K562 (cell line): ENCODE measurements at regions not wholly inside any gene's neighbourhood (a gene's known extent, or its start where the extent isn't known, plus 50 kb on each side); places are given as distances from the start of the nearest gene placed in this dataset.
"Not testable (repeated sequence)": the region's sequence is repeated elsewhere in the genome, so short reads cannot be mapped to it uniquely, and the experiment has no call there.

Experiments
- ATAC-seq: fragments of 200-7000 bp; cut with Tn5 transposase; 3 replicates; pipeline ENCODE4 v1.9.1; 2020; ENCODE audit warnings: moderate library complexity
- BruUV-seq: library from RNA; stranded (reverse); fragments of 400-500 nt; replicated peaks from 2 replicates; lab custom pipeline; 2021; lab: Mats Ljungman, UMichigan
- CTCF ChIA-PET: fragments of 300-600 bp; formaldehyde crosslinking; extraction: SDS; loops from one replicate; lab custom pipeline; 2021; ENCODE audit warnings: low intra/inter-chr PET ratio; lab: Yijun Ruan, JAX
- POLR2A ChIA-PET: fragments of 300-600, 350-650 bp; sonication (Branson Sonifier 250); formaldehyde crosslinking; extraction: SDS; loops from one replicate; lab custom pipeline; 2021; ENCODE audit warnings: antibody characterized with exemption, inconsistent platforms; lab: Yijun Ruan, JAX
- DNase-seq, 4 experiments: peaks; one replicate each; pipeline versions ENCODE4 v3.0.0 to v3.0.0-alpha.2; 2011 to 2018; ENCODE audit warnings: low spot score in 3 of 4, mixed read lengths in 3 of 4; ENCODE audit errors: extremely low read depth in 1 of 4
- FAIRE-seq: peaks from 2 replicates; lab custom pipeline; 2011; peaks lifted over from hg19 to GRCh38; lab: Jason Lieb, UNC
- H2AFZ ChIP-seq: 2 replicates; pipeline ENCODE4 v1.6.0; 2011; ENCODE audit warnings: low read depth, low read length, control low read depth, inconsistent platforms
- H3K27ac ChIP-seq: fragments of 200-600 bp; 3 replicates; pipeline ENCODE4 v1.8.0; 2011; ENCODE audit warnings: low read depth, mild to moderate bottlenecking, control low read depth, inconsistent platforms, low read length, moderate library complexity, mixed read lengths; ENCODE audit errors: extremely low read depth
- H3K27me3 ChIP-seq, 2 experiments: fragments of 300-600 bp in 1 of 2; 2 replicates in 1 of 2; 3 replicates in 1 of 2; pipeline versions ENCODE4 v1.6.0 to v1.8.0; 2011; ENCODE audit warnings: inconsistent platforms in 2 of 2, low read length in 2 of 2, mild to moderate bottlenecking in 1 of 2, mixed read lengths in 1 of 2, moderate library complexity in 1 of 2; ENCODE audit not compliant: control insufficient read depth in 2 of 2, insufficient read depth in 2 of 2
- H3K36me3 ChIP-seq: fragments of 300-600 bp; 3 replicates; pipeline ENCODE4 v1.8.0; 2011; ENCODE audit warnings: mild to moderate bottlenecking, low read length, inconsistent platforms; ENCODE audit not compliant: control insufficient read depth, insufficient read depth
- H3K4me1 ChIP-seq, 2 experiments: fragments of 200-600 bp in 1 of 2; replicated peaks in 1 of 2; 2 replicates in 1 of 2; 3 replicates in 1 of 2; pipeline versions ENCODE4 v1.5.1 to v1.8.0; 2011; ENCODE audit warnings: inconsistent platforms in 2 of 2, low read length in 2 of 2, mild to moderate bottlenecking in 1 of 2, mixed read lengths in 1 of 2, moderate library complexity in 1 of 2; ENCODE audit not compliant: control insufficient read depth in 2 of 2, insufficient read depth in 2 of 2
- H3K4me2 ChIP-seq: 2 replicates; pipeline ENCODE4 v1.6.1; 2011; ENCODE audit warnings: low read length, control low read depth, inconsistent platforms, mixed read lengths; ENCODE audit not compliant: insufficient read depth
- H3K4me3 ChIP-seq: fragments of 200-600 bp; sonication (generic), shearing (Covaris generic); 2 replicates; pipeline ENCODE4 v1.5.1; 2016; ENCODE audit warnings: control low read depth, inconsistent platforms
- H3K79me2 ChIP-seq: fragments of 200-600 bp; 3 replicates; pipeline ENCODE4 v1.8.0; 2011; ENCODE audit warnings: low read length, inconsistent platforms; ENCODE audit not compliant: control insufficient read depth, insufficient read depth
- H3K9ac ChIP-seq, 2 experiments: 2 replicates each; pipeline versions ENCODE4 v1.6.0 to v1.6.1; 2011; ENCODE audit warnings: low read depth in 2 of 2, low read length in 2 of 2, control low read depth in 1 of 2, inconsistent platforms in 1 of 2, mild to moderate bottlenecking in 1 of 2, mixed read lengths in 1 of 2; ENCODE audit not compliant: insufficient read depth in 1 of 2
- H3K9me1 ChIP-seq: one replicate; pipeline ENCODE4 v1.6.0; 2011; ENCODE audit warnings: inconsistent platforms, mild to moderate bottlenecking, low read length, moderate library complexity; ENCODE audit not compliant: control insufficient read depth, insufficient read depth
- H3K9me3 ChIP-seq: replicated peaks from 2 replicates; pipeline ENCODE4 v1.5.1; 2011; ENCODE audit warnings: low read depth, low read length, inconsistent platforms; ENCODE audit not compliant: control insufficient read depth, insufficient read depth
- H4K20me1 ChIP-seq: replicated peaks from 2 replicates; pipeline ENCODE4 v1.6.1; 2011; ENCODE audit warnings: low read length, inconsistent platforms, mixed read lengths; ENCODE audit not compliant: control insufficient read depth, insufficient read depth
- HDAC2 ChIP-seq: fragments of 450-650 bp; IDR thresholded peaks from 2 replicates; pipeline ENCODE4 v1.6.1; 2016; ENCODE audit warnings: mild to moderate bottlenecking
- JUND ChIP-seq, 2 experiments: IDR thresholded peaks; 2 replicates in 1 of 2; 3 replicates in 1 of 2; pipeline ENCODE4 v1.6.1; 2011; ENCODE audit warnings: borderline replicate concordance in 2 of 2, low read depth in 2 of 2, low read length in 2 of 2, improper control_type of control experiment in 1 of 2, missing biosample characterization in 1 of 2, missing genetic modification characterization in 1 of 2, missing genetic modification reagents in 1 of 2
- MAFG ChIP-seq: fragments of 450-650 bp; conservative IDR thresholded peaks from 2 replicates; pipeline ENCODE4 v1.6.1; 2016; ENCODE audit warnings: missing genetic modification characterization, missing compliant biosample characterization
- NFYB ChIP-seq: IDR thresholded peaks from 2 replicates; pipeline ENCODE4 v1.6.1; 2011; ENCODE audit warnings: mild to moderate bottlenecking, moderate library complexity; ENCODE audit not compliant: insufficient read length; ENCODE audit errors: extremely low read depth
- PYGO2 ChIP-seq: fragments of 450-650 bp; IDR thresholded peaks from 2 replicates; pipeline ENCODE4 v1.6.1; 2016; ENCODE audit warnings: mild to moderate bottlenecking, missing genetic modification characterization, moderate library complexity, missing compliant biosample characterization
- RAD51 ChIP-seq: fragments of 450-650 bp; IDR thresholded peaks from 2 replicates; pipeline ENCODE4 v1.7.1; 2016; ENCODE audit warnings: low read depth, mild to moderate bottlenecking, borderline replicate concordance
- RUNX1 ChIP-seq: sonication (generic); IDR thresholded peaks from 2 replicates; pipeline ENCODE4 v1.6.1; 2016; ENCODE audit warnings: antibody characterized with exemption, low read depth
- ZBTB8A ChIP-seq: fragments of 450-650 bp; IDR thresholded peaks from 2 replicates; pipeline ENCODE4 v1.6.1; 2018; ENCODE audit warnings: mild to moderate bottlenecking, moderate library complexity; ENCODE audit not compliant: partially characterized antibody
- ZNF140 ChIP-seq: fragments of 250-450 bp; sonication (Bioruptor Pico); IDR thresholded peaks from 2 replicates; pipeline ENCODE4 v1.8.0; 2021; ENCODE audit warnings: moderate library complexity, mild to moderate bottlenecking, inconsistent platforms
- ZNF282 ChIP-seq: sonication (generic); formaldehyde crosslinking; IDR thresholded peaks from 2 replicates; pipeline ENCODE4 v1.8.1; 2023; ENCODE audit warnings: missing genetic modification reagents
- ZNF347 ChIP-seq: fragments of 450-650 bp; formaldehyde crosslinking; IDR thresholded peaks from 2 replicates; pipeline ENCODE4 v1.4.0; 2020; ENCODE audit warnings: low read depth, mild to moderate bottlenecking, moderate library complexity
- ZNF431 ChIP-seq: sonication (generic); formaldehyde crosslinking; IDR thresholded peaks from 2 replicates; pipeline ENCODE4 v1.8.0; 2022; ENCODE audit warnings: mild to moderate bottlenecking, missing genetic modification reagents
- ZNF79 ChIP-seq: fragments of 250-450 bp; sonication (Bioruptor Pico); IDR thresholded peaks from 2 replicates; pipeline ENCODE4 v1.4.0; 2020; ENCODE audit warnings: low read depth, mild to moderate bottlenecking, moderate library complexity
- WGBS: fragments of 100-300 bp; shearing (Covaris generic); methylation state at CpG from one replicate; pipeline ENCODE4 v1.1.6; 2016; ENCODE audit warnings: low coverage, mixed read lengths; ENCODE audit not compliant: insufficient coverage; ENCODE audit errors: missing lambda C conversion rate; 5-methylcytosine and 5-hydroxymethylcytosine counted together
- in situ Hi-C: fragments of 300-500 bp; cut with MboI; formaldehyde crosslinking; loops from 4 replicates; pipeline ENCODE4 v1.15.0; 2018; ENCODE audit warnings: inconsistent platforms, mixed read lengths
- intact Hi-C: fragments of 100-400 bp; cut with micrococcal nuclease; formaldehyde crosslinking; loops from 2 replicates; pipeline ENCODE4 v1.14.2; 2022
- TF ChIP-seq, protein P1 (sequence below): fragments of 250-450 bp; sonication (Bioruptor Pico); IDR thresholded peaks from 2 replicates; pipeline ENCODE4 v1.4.0; 2020; ENCODE audit warnings: mild to moderate bottlenecking, moderate library complexity

DNA sequence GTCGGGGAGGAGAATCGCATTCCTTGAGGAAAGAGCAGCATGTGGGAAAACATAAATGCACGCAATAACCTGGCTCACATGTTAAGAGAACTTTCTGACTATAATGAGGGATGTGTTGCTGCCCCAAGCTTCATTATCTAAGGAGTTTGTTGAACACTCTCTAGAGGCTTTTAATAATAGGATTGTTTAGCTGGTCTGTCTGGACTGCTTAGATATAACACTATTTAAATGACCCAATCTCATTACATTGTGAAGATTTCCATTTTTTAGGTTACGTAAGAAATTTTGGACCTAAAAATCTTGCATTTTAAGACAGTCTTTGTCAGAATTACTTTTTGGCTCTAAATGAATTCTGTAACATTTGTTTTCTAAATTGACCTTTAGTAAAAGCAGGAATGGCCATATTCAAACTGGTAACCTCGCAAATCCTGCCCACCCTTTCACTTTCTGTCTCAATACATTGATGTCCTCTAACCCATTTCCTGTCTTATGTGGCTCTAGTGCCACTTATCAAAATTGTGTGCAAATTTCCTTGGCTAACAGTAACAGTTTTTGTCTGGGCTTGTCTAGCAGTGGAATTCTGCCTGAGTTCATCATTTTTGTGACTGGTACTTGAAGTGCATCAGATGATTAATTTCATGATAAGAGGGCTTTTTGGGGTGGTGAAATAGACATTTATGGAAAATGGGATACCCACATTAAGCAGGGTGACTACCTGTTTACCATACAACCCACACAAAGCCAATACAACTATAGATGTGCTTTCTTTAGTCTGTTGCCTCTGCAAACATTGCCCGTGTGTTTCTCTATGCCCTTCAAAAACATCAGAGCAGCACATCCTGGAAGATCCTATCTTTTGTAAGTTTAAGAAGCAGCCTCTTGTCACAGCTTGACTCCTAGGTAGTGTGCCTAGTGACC lies 61.6 kb upstream of the IKBKE start:
- H3K27me3 ChIP-seq, ATAC-seq, H3K4me3 ChIP-seq, H3K79me2 ChIP-seq, intact Hi-C loops, H3K9me1 ChIP-seq, H2AFZ ChIP-seq, H3K4me1 ChIP-seq, H3K27ac ChIP-seq, FAIRE-seq, CTCF ChIA-PET, H3K36me3 ChIP-seq, in situ Hi-C loops, H4K20me1 ChIP-seq, H3K4me2 ChIP-seq, BruUV-seq, POLR2A ChIA-PET, H3K9me3 ChIP-seq, H3K9ac ChIP-seq, DNase-seq: not testable (repeated sequence)
- WGBS = 73% methylated on average over 2 of the region's 6 CpGs

DNA sequence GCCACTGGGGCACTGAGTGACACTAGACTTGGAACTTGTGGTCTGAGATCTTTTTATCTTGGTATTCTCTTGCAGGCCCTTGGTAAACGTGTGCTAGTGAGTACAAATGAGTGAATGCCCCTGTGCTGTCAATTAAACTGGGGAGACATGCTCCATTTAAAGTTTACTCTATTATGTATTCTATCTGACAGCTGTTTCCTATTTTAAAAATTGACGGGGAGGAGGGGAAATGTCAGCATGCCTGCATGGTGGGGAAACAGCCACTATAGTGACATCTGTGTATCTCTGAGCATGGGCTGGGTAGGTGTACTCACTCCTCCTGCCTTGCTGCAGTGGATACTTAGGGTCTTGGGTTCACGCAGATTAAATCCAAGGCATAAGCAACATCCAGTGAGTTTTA lies 59.0 kb upstream of the IKBKE start:
- DNase-seq = no peak
- no peak for FAIRE-seq
- ChIA-PET POLR2A (no interaction called here), CTCF (no interaction called here)
- Histone ChIP-seq H3K36me3 (peaks cover 6% of the 10 kb centered on the region; the same call in 1 of the 3 replicates), H3K9me1 (no peaks in the 10 kb centered on the region), H3K9me3 (no peaks in the 10 kb centered on the region), H2AFZ (no peak overlapping the region), H3K4me3 (no peak overlapping the region), H3K4me2 (no peak overlapping the region), H4K20me1 (no peaks in the 10 kb centered on the region; the same call in 1 of the 2 replicates), H3K27me3 (no peaks in the 10 kb centered on the region), H3K79me2 (no peaks in the 10 kb centered on the region), H3K9ac (no peak overlapping the region), H3K4me1 (no peaks in the 10 kb centered on the region), H3K27ac (no peak overlapping the region)
- ATAC-seq = no peak
- in situ Hi-C loops = no loop called here
- WGBS = 44% methylated on average over 3 of the region's 3 CpGs
- intact Hi-C loops = no loop called here
- no TSS peak for BruUV-seq
- TF ChIP-seq ZNF282 (CRISPR knock-in tag) (no peak), MAFG (no peak), HDAC2 (no peak), RUNX1 (no peak), ZNF431 (CRISPR knock-in tag) (no peak), RAD51 (no peak), ZBTB8A (no peak), PYGO2 (no peak), ZNF140 (no peak), ZNF347 (CRISPR knock-in tag) (no peak), JUND (IDR thresholded peaks at IDR 0.05; ENCODE audit: borderline replicate concordance, low read depth, low read length) (no peak), JUND (tag; IDR thresholded peaks at IDR 0.05; ENCODE audit: borderline replicate concordance, low read depth, low read length) (no peak), NFYB (no peak), ZNF79 (CRISPR knock-in tag) (no peak)
- TF ChIP-seq, protein P1, sequence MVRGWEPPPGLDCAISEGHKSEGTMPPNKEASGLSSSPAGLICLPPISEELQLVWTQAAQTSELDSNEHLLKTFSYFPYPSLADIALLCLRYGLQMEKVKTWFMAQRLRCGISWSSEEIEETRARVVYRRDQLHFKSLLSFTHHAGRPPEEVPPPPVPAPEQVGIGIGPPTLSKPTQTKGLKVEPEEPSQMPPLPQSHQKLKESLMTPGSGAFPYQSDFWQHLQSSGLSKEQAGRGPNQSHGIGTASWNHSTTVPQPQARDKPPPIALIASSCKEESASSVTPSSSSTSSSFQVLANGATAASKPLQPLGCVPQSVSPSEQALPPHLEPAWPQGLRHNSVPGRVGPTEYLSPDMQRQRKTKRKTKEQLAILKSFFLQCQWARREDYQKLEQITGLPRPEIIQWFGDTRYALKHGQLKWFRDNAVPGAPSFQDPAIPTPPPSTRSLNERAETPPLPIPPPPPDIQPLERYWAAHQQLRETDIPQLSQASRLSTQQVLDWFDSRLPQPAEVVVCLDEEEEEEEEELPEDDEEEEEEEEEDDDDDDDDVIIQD (CRISPR knock-in tag) = no peak
